Neural progenitor cell (in vitro differentiated cells): ENCODE measurements at regions not wholly inside any gene's neighbourhood (a gene's known extent, or its start where the extent isn't known, plus 50 kb on each side); places are given as distances from the start of the nearest gene placed in this dataset.

Experiments
- CTCF ChIP-seq: fragments of 200-600 bp; sonication (generic); IDR thresholded peaks from 2 replicates; pipeline ENCODE4 v1.5.1; 2017; ENCODE audit warnings: antibody characterized with exemption, mild to moderate bottlenecking
- EZH2 ChIP-seq: fragments of 200-600 bp; sonication (generic); IDR thresholded peaks from 2 replicates; pipeline ENCODE4 v1.6.1; 2017; ENCODE audit warnings: antibody characterized with exemption, mild to moderate bottlenecking, moderate library complexity

- TF ChIP-seq CTCF (no peak), EZH2 (no peak)
Measured at GRCh38 chr3:147649475-147649874, 240.3 kb downstream of the ZIC1 start.
